GM18502 (cell line): ENCODE measurements at regions not wholly inside any gene's neighbourhood (a gene's known extent, or its start where the extent isn't known, plus 50 kb on each side); places are given as distances from the start of the nearest gene placed in this dataset.

Experiments used
- ATAC-seq: cut with Tn5 transposase; IDR thresholded peaks from one replicate; pipeline ENCODE4 v1.9.1; 2021; ENCODE audit warnings: mild to moderate bottlenecking; ENCODE audit not compliant: unreplicated experiment, poor library complexity

DNA sequence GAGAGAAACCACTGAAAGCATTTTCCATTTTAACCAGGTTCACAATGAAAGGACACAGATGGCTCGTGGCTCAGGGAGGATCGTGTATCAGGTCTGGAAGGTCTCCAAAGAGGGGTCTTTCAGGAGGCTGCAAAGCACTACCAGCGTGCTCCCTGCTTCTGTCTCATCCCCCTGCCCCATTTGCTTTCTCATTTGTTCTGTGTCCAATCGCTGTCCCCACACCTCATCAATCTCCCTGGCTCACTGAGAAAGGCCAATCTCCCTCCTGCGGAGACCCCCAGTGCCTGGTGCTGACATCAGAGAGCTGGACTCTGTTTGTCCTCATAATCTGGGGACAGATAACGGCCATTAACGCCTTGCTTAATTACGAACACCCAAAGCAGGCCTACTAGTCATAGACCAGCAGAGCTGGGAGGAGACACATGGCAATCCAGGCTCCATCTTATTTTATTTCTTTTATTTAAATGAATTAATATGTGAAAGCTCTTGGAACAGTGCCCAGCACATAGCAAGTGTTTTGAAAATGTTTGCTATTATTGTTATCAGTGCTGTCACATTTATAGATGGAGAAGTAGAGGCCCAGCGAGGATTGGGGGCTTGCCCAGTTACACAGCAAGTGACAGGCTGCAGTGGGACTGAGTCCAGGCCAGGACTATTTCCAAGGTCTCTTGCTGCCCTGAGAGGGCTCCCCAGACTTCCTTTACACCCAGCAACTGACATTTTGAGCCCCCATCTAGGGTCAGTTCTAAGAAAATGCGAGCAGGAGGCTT, 341.0 kb upstream of the USP24 start:
- ATAC-seq: no peak

DNA sequence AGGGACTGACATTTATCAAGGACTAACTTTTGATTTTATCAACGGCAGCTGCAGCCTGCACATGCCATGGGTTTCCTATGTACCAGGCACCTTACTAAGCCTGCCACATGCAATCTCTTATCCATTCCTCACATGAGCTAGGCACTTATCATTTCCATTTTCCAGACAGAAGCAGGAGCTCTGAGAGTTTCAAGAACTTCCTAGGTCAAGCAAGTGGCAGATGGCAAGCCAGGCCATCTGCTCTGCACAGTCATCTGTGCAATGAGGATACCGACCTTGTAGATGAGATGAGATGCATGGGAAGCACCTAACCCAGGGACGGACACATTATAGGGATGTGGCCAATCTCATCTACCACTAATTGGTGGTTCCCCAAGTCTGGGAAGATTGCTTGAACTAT, 339.4 kb upstream of the USP24 start:
- no peak for ATAC-seq

DNA sequence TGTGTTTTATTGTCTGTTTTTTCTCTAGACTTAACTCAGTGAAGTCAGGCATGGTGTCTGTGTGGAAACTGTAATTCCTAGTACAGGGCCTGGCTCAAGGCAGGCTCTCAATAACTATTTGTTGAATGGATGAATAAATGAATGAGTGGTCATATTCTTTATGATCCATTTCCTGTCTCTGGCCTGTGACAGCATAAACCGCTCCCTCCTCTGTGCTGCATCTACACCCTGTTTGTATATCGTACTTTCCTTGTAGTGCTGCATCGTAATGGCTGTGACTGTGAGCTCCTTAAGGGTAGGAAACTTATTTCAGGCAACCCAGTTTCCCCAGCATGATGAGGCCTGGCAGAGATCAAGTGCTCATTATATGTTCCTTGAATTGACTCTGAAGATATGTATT, 337.5 kb upstream of the USP24 start:
- ATAC-seq: no peak

DNA sequence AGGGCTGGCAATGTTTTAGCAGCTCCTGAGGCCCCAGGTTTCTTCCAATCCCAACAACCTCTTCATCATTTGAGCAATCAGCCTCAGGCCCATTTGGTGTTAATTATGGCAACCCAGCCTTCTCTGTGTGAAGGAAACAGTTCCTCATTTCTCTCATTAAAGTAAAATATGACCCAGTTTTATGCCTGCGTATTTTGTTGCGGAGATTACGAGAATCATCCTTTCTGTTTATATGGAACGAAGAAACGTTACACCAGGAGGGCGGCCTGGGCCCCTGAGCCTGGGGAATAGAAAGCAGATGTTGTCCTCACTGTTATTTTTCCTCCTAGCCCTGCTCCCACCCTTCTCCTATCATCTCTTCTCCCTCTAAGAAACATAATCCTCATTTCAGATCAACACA, 332.2 kb upstream of the USP24 start:
- no peak for ATAC-seq

DNA sequence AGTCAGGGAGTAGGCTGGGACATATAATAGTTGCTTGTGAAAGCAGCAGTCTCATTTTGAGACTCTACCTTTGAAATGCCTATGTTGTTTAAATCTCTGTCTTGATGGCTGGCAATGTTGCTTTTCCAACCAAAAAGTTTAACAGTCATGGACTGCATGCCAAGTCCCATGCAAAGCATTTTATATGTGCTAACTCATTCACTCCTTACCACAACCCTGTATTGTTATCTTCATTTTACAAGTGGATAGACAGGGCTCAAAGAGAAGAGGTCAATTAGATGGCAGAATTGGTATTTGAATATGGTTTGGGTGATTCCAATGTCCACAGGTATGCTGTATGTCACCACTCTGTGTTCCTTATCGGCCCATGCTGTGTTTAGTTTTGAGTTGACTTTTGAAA, 331.4 kb upstream of the USP24 start:
- no peak for ATAC-seq

DNA sequence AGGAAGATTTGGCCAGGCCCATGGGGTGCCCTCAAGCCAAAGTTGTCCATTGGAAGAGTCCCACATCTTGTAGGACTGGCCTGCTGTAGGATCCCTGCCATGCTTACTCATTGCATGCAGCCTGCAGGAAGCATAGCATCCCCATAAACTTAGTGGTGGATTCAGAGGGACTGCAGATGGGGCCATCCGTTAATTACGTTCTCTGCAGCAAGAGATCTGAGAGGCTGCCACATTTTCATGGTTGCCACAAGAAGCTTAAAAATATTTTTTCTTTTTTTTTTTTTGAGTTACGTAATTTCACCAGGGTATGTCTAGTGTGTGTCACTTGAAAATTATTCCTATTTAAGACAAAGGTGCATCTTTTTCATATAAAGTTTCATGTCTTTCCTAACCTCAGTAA, 329.7 kb upstream of the USP24 start:
- ATAC-seq: no peak

DNA sequence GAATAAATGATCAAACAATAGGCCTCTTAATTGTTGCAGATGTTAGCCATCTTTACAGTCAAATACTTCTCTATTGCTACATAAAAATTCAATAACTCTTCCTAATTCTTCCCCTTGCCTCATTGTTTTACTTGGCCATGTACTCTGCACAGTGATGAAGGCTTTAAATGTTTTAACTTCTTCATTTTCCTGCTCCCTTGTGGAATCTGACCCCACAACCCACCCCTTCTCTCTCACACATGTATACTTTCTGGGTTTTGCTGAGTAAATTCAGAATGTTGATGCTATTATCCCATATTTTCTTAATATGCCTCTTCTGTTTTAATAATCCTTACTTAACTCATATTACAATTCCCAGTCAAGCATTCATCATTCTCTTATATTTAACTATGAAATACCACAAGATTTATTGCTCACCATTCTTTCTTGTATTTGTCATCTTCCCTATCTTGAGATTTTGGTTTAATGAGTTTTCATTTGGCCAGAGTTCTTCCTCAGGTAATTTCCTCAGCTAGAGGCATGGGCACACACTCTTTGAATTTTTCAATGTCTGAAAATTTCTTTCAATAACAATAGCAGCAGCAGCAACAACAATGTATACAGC, 327.8 kb upstream of the USP24 start:
- ATAC-seq: no peak

DNA sequence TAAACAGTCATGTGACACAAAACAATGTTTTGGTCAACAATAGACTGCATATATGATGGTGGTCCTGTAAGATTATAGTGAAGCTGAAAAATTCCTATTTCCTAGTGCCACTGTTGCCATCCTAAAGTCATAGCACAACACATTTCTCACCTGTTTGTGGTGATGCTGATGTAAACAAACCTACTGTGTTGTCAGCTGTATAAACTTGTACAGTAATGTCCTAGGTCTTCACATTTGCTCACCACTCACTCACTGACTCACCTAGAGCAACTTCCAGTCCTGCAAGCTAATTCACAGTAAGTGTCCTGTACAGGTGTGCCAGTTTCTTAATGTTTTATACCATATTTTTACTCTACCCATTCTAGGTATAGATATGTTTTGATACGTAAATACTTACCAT, 326.1 kb upstream of the USP24 start:
- ATAC-seq: no peak

DNA sequence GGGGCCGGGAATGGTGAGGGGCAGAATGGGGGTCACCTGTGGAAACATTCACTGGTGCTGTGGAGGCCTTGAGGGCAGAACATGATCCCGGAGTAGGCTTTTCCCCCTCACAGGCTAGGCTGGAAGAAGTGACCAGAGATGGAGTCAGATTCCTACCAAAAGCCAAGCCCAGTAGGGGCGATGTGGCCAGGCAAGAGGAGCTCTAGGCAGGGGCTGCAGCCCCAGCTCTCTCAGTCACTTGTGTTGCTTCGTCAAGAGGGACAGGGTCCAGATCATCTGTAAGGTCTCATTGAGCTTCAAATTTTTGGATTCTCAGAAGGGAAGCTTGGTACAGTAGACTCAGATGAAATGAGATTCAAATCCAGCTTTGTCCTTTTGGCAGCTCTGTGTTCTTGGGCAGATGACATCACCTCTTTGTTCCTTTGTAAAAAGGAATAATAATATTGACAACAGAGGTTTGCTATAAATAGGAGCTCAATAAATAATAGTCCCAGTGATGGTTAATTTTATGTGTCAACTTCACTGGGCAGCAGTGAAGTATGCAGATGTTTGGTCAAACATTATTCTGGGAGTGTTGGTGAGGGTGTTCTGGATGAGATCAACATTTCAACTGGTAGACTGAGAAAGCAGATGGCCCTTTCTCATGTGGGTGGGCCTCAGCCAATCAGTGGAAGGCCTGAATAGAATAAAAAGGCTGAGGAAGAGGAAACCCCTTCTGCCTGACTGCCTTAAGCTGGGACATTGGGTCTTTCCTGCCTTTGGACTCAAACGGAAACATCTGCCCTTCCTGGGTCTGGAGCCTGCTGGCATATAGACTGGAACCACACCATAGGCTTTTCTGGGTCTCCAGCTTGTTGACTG, 324.7 kb upstream of the USP24 start:
- no peak for ATAC-seq

DNA sequence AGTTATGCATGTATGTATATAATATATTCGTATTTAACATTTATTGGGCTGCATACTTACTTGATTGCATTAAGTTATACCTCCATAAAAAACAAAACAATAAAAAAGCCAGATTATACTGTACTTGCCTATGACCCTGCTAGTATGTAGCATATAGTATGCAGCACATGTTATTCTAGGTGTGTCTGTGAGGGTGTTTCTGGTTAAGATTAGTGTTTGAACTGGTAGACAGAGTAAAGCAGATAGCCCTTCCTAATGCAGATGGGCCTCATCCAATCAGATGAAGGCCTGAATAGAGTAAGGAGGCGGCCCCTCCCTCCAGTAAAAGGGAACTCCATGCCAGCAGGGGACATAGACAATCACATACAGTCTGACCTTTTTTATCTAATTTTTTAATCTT, 323.3 kb upstream of the USP24 start:
- ATAC-seq: no peak

DNA sequence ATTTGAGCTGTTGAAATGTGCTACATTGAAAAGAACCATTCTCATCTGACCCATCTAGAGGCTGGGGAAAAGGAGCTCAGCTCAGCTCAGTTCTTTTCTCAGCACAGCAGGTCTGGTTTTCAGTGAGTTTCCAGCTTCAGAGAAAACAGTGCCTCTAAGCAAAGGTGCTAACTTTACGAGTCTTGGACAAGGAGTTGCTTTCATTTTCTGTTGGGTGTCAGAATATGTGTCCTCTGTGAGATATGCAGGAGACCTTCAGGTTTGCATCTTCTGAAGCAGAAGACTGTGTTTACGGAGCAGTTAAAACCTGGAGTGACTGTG, 321.3 kb upstream of the USP24 start:
- no peak for ATAC-seq

DNA sequence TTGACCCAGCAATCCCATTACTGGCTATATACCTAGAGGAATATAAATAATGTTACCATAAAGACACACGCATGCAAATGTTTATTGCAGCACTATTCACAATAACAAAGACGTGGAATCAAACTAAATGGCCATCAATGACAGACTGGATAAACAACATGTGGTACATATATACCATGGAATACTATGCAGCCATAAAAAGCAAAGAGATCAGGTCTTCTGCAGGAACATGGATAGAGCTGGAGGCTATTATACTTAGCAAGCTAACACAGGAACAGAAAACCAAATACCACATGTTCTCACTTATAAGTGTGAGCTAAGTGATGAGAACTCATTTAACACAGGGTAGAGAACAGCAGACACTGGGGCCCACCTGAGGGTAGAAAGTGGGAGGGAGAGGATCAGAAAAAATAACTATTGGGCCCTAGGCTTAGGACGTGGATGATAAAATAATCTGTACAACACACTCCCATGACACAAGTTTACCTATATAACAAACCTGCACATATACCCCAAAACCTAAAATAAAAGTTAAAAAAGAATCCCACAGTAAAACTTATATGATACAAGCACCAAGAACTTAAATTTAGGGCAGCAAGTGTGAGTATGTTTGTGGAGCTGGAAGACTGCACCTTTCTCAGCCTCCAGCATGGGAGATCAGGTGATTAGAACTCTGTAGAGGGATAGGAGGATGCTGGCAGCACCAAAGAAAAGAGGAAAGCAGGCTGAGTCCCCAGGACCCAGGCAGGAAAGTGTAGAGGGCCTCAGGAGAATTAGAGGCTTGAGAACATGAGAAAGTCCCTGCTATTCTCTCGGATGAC, 320.8 kb upstream of the USP24 start:
- ATAC-seq: no peak

DNA sequence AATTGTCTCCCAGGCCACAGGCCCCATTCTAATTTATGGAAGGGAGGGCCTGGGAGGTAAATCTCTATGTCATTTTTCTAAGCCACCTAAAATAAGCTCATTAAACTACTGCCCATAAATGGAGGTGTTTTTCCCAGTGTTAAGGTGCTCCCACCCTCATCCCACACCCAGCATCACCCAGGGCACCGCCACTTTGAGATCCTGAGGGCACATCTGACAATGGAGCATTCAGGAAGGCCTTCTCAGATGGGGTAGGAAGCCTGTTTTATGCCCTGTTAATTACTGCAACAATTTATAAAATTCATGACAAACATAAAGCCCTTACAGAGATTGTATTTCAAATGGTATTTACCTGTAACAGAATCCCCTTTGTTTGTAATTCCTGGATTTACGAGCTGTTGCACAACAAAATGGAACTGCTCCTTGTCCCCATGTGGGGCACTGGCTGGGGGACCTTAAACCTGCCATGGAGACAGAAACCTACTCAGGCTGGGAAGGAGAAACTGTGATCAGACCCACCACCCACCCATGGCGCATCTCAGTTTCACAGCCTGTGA, 319.5 kb upstream of the USP24 start:
- no peak for ATAC-seq

DNA sequence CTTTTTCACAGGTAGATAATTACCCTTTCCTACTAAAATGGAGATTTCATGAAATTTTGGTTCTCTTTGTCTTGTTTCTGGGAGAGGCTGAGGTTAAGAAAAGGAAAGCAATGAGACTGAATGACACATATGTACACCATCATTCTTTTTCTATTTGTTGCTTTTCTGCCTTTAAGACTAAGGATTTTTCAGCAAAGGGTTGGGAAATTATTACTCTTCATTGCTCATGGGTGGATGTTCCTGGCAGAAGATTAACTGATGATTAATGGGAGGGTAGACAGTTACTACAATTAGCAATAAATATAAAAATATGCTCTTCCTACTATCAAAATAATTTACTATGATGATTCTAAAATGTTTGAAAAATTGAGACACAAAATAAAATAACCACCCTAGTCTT, 316.5 kb upstream of the USP24 start:
- ATAC-seq: no peak

DNA sequence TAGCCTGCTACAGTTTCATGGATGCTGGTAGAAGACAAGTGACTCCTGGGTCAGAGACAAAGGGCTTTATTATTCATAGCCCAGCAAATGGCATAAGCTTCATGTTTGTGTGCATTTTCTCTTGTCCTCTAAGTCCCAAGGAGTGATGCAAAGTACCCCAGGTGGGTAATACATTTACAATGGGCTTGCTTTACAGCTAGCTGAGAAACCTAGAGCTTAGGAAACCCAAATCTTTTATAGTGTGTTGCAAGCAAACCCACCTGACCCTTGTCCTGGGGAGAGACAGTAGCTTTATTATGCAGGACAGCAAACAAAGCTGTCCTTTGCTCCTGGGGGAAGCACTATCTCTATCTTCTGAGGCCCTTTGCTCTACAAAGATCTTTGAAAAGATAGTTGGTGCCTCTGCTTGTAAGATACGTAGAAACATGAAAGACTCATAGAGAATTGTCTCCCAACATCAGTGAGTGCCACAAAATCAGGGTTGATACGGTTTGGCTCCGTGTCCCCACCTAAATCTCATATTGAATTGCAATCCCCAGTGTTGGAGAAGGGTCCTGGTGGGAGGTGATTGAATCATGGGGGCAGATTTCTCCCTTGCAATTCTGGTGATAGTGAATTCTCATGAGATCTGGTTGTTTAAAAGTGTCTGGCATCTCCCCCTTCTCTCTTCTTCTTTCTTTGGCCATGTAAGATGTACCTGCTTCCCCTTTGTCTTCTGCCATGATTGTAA, 315.8 kb upstream of the USP24 start:
- ATAC-seq: no peak

DNA sequence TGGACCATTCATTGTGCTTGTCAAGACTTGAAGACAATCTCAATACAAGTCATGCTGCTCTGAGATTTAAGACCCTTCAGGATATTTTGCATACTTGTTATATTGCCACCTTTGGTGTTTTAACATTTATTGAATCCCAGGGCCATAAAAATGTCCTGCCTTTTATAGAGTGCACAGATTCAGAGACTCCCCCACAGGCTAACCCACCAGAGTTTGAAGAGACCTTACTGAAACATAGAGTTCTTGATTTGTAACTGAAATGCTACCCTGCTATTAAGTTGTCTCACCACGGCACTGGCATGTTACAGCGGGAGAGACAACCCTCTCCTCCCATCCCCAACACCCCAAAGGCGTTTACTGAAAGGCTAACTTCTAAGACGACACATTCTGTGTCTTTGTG, 313.9 kb upstream of the USP24 start:
- ATAC-seq: no peak

DNA sequence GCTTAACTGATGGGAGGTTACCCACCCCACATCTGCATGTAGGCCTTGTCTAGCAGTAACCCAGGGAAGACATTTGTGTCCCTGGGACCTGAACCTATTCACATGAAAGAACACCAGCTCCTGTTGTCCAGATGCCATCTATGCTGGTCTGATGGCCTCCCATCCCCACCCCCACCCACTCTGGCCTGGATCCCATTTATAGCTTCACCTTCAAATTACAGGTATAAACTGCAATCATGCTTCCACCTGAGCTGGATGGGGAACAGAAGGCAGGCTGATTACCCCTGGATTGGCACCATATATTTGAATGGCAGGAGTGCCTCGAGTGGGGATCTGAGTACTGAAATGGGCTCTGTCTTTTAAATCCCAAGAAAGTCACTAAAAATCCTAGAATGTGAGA, 312.7 kb upstream of the USP24 start:
- ATAC-seq: no peak

DNA sequence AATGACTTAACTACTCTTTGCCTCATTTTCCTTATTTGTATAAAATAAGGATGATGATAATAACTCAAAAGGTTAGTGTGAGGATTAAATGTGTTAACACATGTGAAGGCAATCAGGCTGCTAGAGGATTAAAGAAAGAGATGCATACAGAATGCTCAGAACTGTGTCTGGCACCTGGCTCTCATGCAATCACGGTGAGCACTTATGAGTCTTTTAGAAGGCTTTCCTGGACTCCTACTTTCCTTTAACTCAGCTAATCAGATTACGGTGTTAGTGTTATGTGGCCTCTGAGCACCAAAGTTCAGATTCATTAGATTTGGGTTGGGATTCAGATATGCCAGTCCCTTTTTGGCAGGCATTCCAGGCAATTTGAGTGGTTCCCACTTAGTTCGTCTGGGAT, 311.6 kb upstream of the USP24 start:
- no peak for ATAC-seq

DNA sequence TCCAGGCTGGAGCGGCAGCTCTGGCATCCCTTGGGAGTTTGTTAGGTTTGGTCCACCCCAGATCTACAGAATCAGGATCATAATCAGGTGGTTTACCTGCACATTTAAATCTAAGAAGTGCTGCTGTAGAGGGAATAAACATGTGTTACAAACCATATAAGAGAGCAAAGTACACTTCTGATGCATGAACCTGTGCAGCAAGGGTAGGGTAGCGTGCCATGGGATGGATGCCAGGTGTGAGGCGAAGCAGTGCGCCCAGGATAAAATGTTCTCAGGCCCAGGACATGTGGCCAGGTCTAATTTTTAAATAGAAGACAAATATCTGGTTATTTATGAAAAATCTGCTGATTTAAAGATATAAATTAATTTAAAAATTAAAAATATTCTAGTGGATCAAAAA, 308.8 kb upstream of the USP24 start:
- ATAC-seq: no peak

DNA sequence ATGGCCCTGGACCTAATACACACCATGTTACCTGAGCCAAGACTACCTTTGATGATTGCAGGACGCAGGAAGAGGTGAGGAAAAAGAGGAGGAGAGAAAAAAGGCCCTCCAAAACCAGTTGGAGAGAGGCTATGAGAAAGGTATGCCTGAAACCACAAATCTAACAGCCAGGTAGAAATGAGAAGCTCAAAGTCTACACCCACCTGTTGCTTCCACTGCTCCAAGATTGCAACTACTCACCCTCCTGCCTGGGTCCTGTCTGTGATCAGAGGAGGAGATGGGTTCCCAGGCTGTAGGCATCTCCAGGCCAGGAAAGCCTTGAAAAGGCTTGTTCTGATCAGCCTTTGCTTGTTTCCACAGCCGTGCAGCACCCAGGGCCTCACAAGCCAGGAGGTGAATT, 307.8 kb upstream of the USP24 start:
- ATAC-seq: no peak
